Smooth muscle cell (in vitro differentiated cells): ENCODE measurements at regions not wholly inside any gene's neighbourhood (a gene's known extent, or its start where the extent isn't known, plus 50 kb on each side); places are given as distances from the start of the nearest gene placed in this dataset.

Source experiments
- DNase-seq: peaks from one replicate; lab custom pipeline; 2025; ENCODE audit not compliant: unreplicated experiment; lab: John Stamatoyannopoulos, UW
- H2AFZ ChIP-seq: fragments of 200-600 bp; sonication (generic); 2 replicates; pipeline ENCODE4 v1.6.0; 2016; ENCODE audit warnings: antibody characterized with exemption, low read depth, mild to moderate bottlenecking
- H3F3A ChIP-seq: fragments of 200-600 bp; sonication (generic); 2 replicates; pipeline ENCODE4 v1.6.0; 2017; ENCODE audit warnings: antibody characterized with exemption, low read depth
- H3K27ac ChIP-seq: fragments of 200-600 bp; sonication (generic); 2 replicates; pipeline ENCODE4 v1.5.1; 2016; ENCODE audit warnings: low read depth, mild to moderate bottlenecking
- H3K27me3 ChIP-seq: fragments of 200-600 bp; sonication (generic); 2 replicates; pipeline ENCODE4 v1.6.1; 2016; ENCODE audit warnings: low read depth, mild to moderate bottlenecking
- H3K36me3 ChIP-seq: fragments of 200-600 bp; sonication (generic); 2 replicates; pipeline ENCODE4 v1.5.1; 2016; ENCODE audit warnings: low read depth
- H3K4me1 ChIP-seq: fragments of 200-600 bp; sonication (generic); 2 replicates; pipeline ENCODE4 v1.5.1; 2016; ENCODE audit warnings: low read depth
- H3K4me2 ChIP-seq: fragments of 200-600 bp; sonication (generic); 2 replicates; pipeline ENCODE4 v1.6.0; 2016; ENCODE audit warnings: mild to moderate bottlenecking
- H3K4me3 ChIP-seq: fragments of 200-600 bp; sonication (generic); 2 replicates; pipeline ENCODE4 v1.5.1; 2016; ENCODE audit warnings: mild to moderate bottlenecking
- H3K79me2 ChIP-seq: fragments of 200-600 bp; sonication (generic); 2 replicates; pipeline ENCODE4 v1.6.0; 2016; ENCODE audit warnings: low read depth, mild to moderate bottlenecking
- H3K9ac ChIP-seq: fragments of 200-600 bp; sonication (generic); 2 replicates; pipeline ENCODE4 v1.6.0; 2016; ENCODE audit warnings: low read depth
- H3K9me3 ChIP-seq: fragments of 200-600 bp; sonication (generic); replicated peaks from 2 replicates; pipeline ENCODE4 v1.5.1; 2016; ENCODE audit warnings: low read depth
- H4K20me1 ChIP-seq: fragments of 200-600 bp; sonication (generic); 2 replicates; pipeline ENCODE4 v1.6.0; 2016; ENCODE audit warnings: low read depth
- CTCF ChIP-seq: fragments of 200-600 bp; sonication (generic); IDR thresholded peaks from 2 replicates; pipeline ENCODE4 v1.5.1; 2017; ENCODE audit warnings: borderline replicate concordance, mild to moderate bottlenecking, antibody characterized with exemption; ENCODE audit not compliant: insufficient read depth, poor library complexity, severe bottlenecking
- WGBS: methylation state at CpG from one replicate; pipeline ENCODE4 v1.1.7; 2016; ENCODE audit warnings: low lambda C conversion rate; 5-methylcytosine and 5-hydroxymethylcytosine counted together

GRCh38 chr3:106758459-106758858, 618.8 kb upstream of the CCDC54 start:
- WGBS = 92% methylated on average over 2 of the region's 2 CpGs
- no peaks in the 10 kb centered on the region for H4K20me1 ChIP-seq
- H3F3A ChIP-seq = no peaks in the 10 kb centered on the region
- H3K79me2 ChIP-seq = no peaks in the 10 kb centered on the region
- H3K27me3 ChIP-seq = no peaks in the 10 kb centered on the region
- H2AFZ ChIP-seq = no peak overlapping the region
- no peaks in the 10 kb centered on the region for H3K4me1 ChIP-seq
- H3K9ac ChIP-seq = no peak overlapping the region
- H3K9me3 ChIP-seq = peaks cover 12% of the 10 kb centered on the region
- no peak overlapping the region for H3K4me2 ChIP-seq
- no peak for DNase-seq
- TF ChIP-seq CTCF = no peak
- no peak overlapping the region for H3K4me3 ChIP-seq
- H3K36me3 ChIP-seq = no peaks in the 10 kb centered on the region
- no peak overlapping the region for H3K27ac ChIP-seq

GRCh38 chr3:106759731-106760130, 617.5 kb upstream of the CCDC54 start:
- DNase-seq = no peak
- 78% methylated on average over 1 of the region's 1 CpG for WGBS
- peaks cover 12% of the 10 kb centered on the region for H3K9me3 ChIP-seq

DNA sequence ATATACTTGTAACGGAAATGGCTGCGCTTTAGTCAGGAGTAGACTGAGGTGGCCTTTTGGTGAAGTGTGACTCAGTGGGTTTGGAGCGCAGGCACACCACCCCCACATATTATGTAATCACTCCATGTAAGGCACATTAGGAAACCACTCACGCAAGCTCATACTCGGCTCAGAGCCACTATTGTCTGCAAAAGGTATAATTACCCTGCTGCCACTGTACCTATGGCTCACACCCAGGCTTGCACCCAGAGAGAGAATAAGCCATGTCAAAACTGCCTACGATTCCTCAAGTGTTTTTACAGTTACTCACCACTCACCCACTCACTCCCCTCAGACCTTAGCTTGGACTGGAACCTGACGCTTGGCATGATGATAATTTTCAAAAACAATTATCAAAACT, 611.9 kb upstream of the CCDC54 start:
- Histone ChIP-seq H3K4me3 (no peak overlapping the region), H3K4me2 (no peak overlapping the region)

More at GRCh38 chr3:106759731-106760130, 617.5 kb upstream of the CCDC54 start:
- no peak overlapping the region for H3K4me2 ChIP-seq
- H3K27ac ChIP-seq = no peak overlapping the region
- no peaks in the 10 kb centered on the region for H4K20me1 ChIP-seq
- no peaks in the 10 kb centered on the region for H3K79me2 ChIP-seq
- H3K4me3 ChIP-seq = no peak overlapping the region
- no peak overlapping the region for H2AFZ ChIP-seq
- H3K27me3 ChIP-seq = no peaks in the 10 kb centered on the region
- no peak overlapping the region for H3K9ac ChIP-seq
- H3F3A ChIP-seq = no peaks in the 10 kb centered on the region
- no peak for TF ChIP-seq CTCF
- H3K36me3 ChIP-seq = no peaks in the 10 kb centered on the region
- no peaks in the 10 kb centered on the region for H3K4me1 ChIP-seq

More for the DNA sequence above, 611.9 kb upstream of the CCDC54 start:
- Histone ChIP-seq H2AFZ (no peak overlapping the region), H3K36me3 (no peaks in the 10 kb centered on the region), H3K9me3 (no peaks in the 10 kb centered on the region), H3K79me2 (no peaks in the 10 kb centered on the region), H4K20me1 (no peaks in the 10 kb centered on the region), H3K4me1 (no peaks in the 10 kb centered on the region), H3F3A (no peaks in the 10 kb centered on the region), H3K27ac (peak overlapping the region; percentile 25), H3K9ac (no peak overlapping the region), H3K27me3 (no peaks in the 10 kb centered on the region)
- 45% methylated on average over 7 of the region's 7 CpGs for WGBS
- DNase-seq = no peak
- TF ChIP-seq CTCF = no peak
